Keratinocyte (primary cell): ENCODE measurements at regions not wholly inside any gene's neighbourhood (a gene's known extent, or its start where the extent isn't known, plus 50 kb on each side); places are given as distances from the start of the nearest gene placed in this dataset.
A peak's percentile ranks its signal among the peaks of the same experiment; 100 is the strongest.

ENCODE experiments used
- CTCF ChIP-seq, 3 experiments: IDR thresholded peaks in 1 of 3; conservative IDR thresholded peaks in 1 of 3; optimal IDR thresholded peaks in 1 of 3; 2 replicates in 2 of 3; 3 replicates in 1 of 3; pipeline versions ENCODE3 to v1.5.1; 2011; ENCODE audit warnings: low read length in 3 of 3, mild to moderate bottlenecking in 3 of 3, moderate library complexity in 2 of 3, control low read depth in 1 of 3, inconsistent platforms in 1 of 3; ENCODE audit not compliant: insufficient read depth in 2 of 3; ENCODE audit errors: extremely low read depth in 1 of 3
- EZH2 ChIP-seq: IDR thresholded peaks from one replicate; pipeline ENCODE4 v1.6.1; 2012; ENCODE audit warnings: inconsistent platforms, mild to moderate bottlenecking, low read length, moderate library complexity

- peak; percentile 21 to 35 (median 32) for TF ChIP-seq CTCF (optimal IDR thresholded peaks at IDR 0.05 in 1 of 3, IDR thresholded peaks at IDR 0.05 in 1 of 3, conservative IDR thresholded peaks at IDR 0.05 in 1 of 3; ENCODE audit: extremely low read depth in 1 of 3, insufficient read depth in 2 of 3, low read length in 3 of 3)
- no peak for TF ChIP-seq EZH2
Observed at GRCh38 chr17:77892469-77893143, 65.9 kb upstream of the TNRC6C start.
